Central memory CD8-positive, alpha-beta T cell (primary cell): ENCODE measurements at regions not wholly inside any gene's neighbourhood (a gene's known extent, or its start where the extent isn't known, plus 50 kb on each side); places are given as distances from the start of the nearest gene placed in this dataset.

Experiments used
- ATAC-seq: fragments of 150-1000 bp; cut with Tn5 transposase; replicated peaks from 2 replicates; pipeline ENCODE4 v1.10.0; 2022; ENCODE audit warnings: mild to moderate bottlenecking, moderate FRiP score, moderate number of reproducible peaks; ENCODE audit not compliant: poor library complexity, severe bottlenecking; ENCODE audit errors: extremely low read depth
- DNase-seq, 2 donors: peaks; one replicate each; pipeline ENCODE4 v3.0.0; 2021; ENCODE audit warnings: low spot score in 2 of 2
- H3K27ac Mint-ChIP-seq: one replicate; pipeline ENCODE4 v1.8.0; 2022; ENCODE audit warnings: low read depth, mild to moderate bottlenecking, moderate library complexity, mixed read lengths
- H3K27me3 Mint-ChIP-seq: one replicate; pipeline ENCODE4 v1.8.0; 2022; ENCODE audit warnings: mixed read lengths
- H3K36me3 Mint-ChIP-seq: one replicate; pipeline ENCODE4 v1.8.0; 2022; ENCODE audit warnings: mild to moderate bottlenecking, moderate library complexity, mixed read lengths; ENCODE audit not compliant: insufficient read depth
- H3K4me1 Mint-ChIP-seq: one replicate; pipeline ENCODE4 v1.8.0; 2022; ENCODE audit warnings: mixed read lengths
- H3K4me3 Mint-ChIP-seq: one replicate; pipeline ENCODE4 v1.8.0; 2022; ENCODE audit warnings: mild to moderate bottlenecking, moderate library complexity, mixed read lengths
- H3K9me3 Mint-ChIP-seq: one replicate; pipeline ENCODE4 v1.8.0; 2022; ENCODE audit warnings: mixed read lengths

- Mint-ChIP-seq H3K36me3 (no peaks in the 10 kb centered on the region), H3K9me3 (peaks cover 6% of the 10 kb centered on the region), H3K4me1 (no peaks in the 10 kb centered on the region), H3K4me3 (no peak overlapping the region), H3K27me3 (no peaks in the 10 kb centered on the region), H3K27ac (no peak overlapping the region)
- ATAC-seq, result no peak
- DNase-seq, result no peak
These were observed 54.4 kb upstream of the IQCM start for GRCh38 chr4:149870008-149870407.

GRCh38 chr4:149881744-149882143 lies 66.1 kb upstream of the IQCM start:
- H3K4me1 Mint-ChIP-seq, result no peaks in the 10 kb centered on the region
- H3K36me3 Mint-ChIP-seq, result no peaks in the 10 kb centered on the region
- ATAC-seq, result no peak
- peaks cover 21% of the 10 kb centered on the region for H3K9me3 Mint-ChIP-seq
- H3K4me3 Mint-ChIP-seq, result no peak overlapping the region
- no peak overlapping the region for H3K27ac Mint-ChIP-seq
- DNase-seq, result no peak
- H3K27me3 Mint-ChIP-seq, result no peaks in the 10 kb centered on the region

- H3K4me3 Mint-ChIP-seq, result no peak overlapping the region
- ATAC-seq, result no peak
- no peaks in the 10 kb centered on the region for H3K27me3 Mint-ChIP-seq
- H3K27ac Mint-ChIP-seq, result no peak overlapping the region
- no peak for DNase-seq
- no peaks in the 10 kb centered on the region for H3K36me3 Mint-ChIP-seq
- no peaks in the 10 kb centered on the region for H3K4me1 Mint-ChIP-seq
- H3K9me3 Mint-ChIP-seq, result peaks cover 21% of the 10 kb centered on the region
These were observed 66.6 kb upstream of the IQCM start for GRCh38 chr4:149882251-149882650.

- DNase-seq (no peak), ATAC-seq (no peak)
- no peaks in the 10 kb centered on the region for H3K4me1 Mint-ChIP-seq
- H3K27me3 Mint-ChIP-seq, result no peaks in the 10 kb centered on the region
- H3K9me3 Mint-ChIP-seq, result peaks cover 21% of the 10 kb centered on the region
- H3K4me3 Mint-ChIP-seq, result no peak overlapping the region
- H3K36me3 Mint-ChIP-seq, result no peaks in the 10 kb centered on the region
- no peak overlapping the region for H3K27ac Mint-ChIP-seq
These were observed 68.4 kb upstream of the IQCM start for GRCh38 chr4:149884046-149884445.

GRCh38 chr4:149884529-149885181 lies 69.0 kb upstream of the IQCM start:
- Mint-ChIP-seq H3K27ac (no peak overlapping the region), H3K4me3 (no peak overlapping the region), H3K36me3 (no peaks in the 10 kb centered on the region), H3K4me1 (no peaks in the 10 kb centered on the region), H3K9me3 (peaks cover 18% of the 10 kb centered on the region), H3K27me3 (no peaks in the 10 kb centered on the region)
- DNase-seq, result no peak
- no peak for ATAC-seq

- Mint-ChIP-seq H3K36me3 (no peaks in the 10 kb centered on the region), H3K4me3 (no peak overlapping the region), H3K27me3 (no peaks in the 10 kb centered on the region), H3K9me3 (peaks cover 8% of the 10 kb centered on the region), H3K4me1 (no peaks in the 10 kb centered on the region), H3K27ac (no peak overlapping the region)
- ATAC-seq (no peak), DNase-seq (no peak)
These were observed 70.3 kb upstream of the IQCM start for GRCh38 chr4:149885896-149886295.

GRCh38 chr4:149886786-149887490 lies 71.3 kb upstream of the IQCM start:
- Mint-ChIP-seq H3K4me3 (no peak overlapping the region), H3K4me1 (no peaks in the 10 kb centered on the region), H3K36me3 (no peaks in the 10 kb centered on the region), H3K9me3 (peaks cover 8% of the 10 kb centered on the region), H3K27me3 (no peaks in the 10 kb centered on the region), H3K27ac (no peak overlapping the region)
- ATAC-seq, result no peak
- DNase-seq, result no peak

- ATAC-seq, result no peak
- Mint-ChIP-seq H3K27ac (no peak overlapping the region), H3K9me3 (no peaks in the 10 kb centered on the region), H3K27me3 (no peaks in the 10 kb centered on the region), H3K4me1 (no peaks in the 10 kb centered on the region), H3K36me3 (no peaks in the 10 kb centered on the region), H3K4me3 (no peak overlapping the region)
- no peak for DNase-seq
These were observed 74.3 kb upstream of the IQCM start for GRCh38 chr4:149889991-149890390.

- Mint-ChIP-seq H3K27ac (no peak overlapping the region), H3K9me3 (no peaks in the 10 kb centered on the region), H3K4me3 (no peak overlapping the region), H3K27me3 (no peaks in the 10 kb centered on the region), H3K4me1 (no peaks in the 10 kb centered on the region), H3K36me3 (no peaks in the 10 kb centered on the region)
- ATAC-seq (no peak), DNase-seq (no peak)
These were observed 74.9 kb upstream of the IQCM start for GRCh38 chr4:149890531-149890930.

GRCh38 chr4:149891426-149891825 lies 75.8 kb upstream of the IQCM start:
- no peak overlapping the region for H3K27ac Mint-ChIP-seq
- ATAC-seq, result no peak
- H3K27me3 Mint-ChIP-seq, result no peaks in the 10 kb centered on the region
- H3K4me1 Mint-ChIP-seq, result no peaks in the 10 kb centered on the region
- no peak overlapping the region for H3K4me3 Mint-ChIP-seq
- no peaks in the 10 kb centered on the region for H3K9me3 Mint-ChIP-seq
- no peaks in the 10 kb centered on the region for H3K36me3 Mint-ChIP-seq
- DNase-seq, result no peak

GRCh38 chr4:149896432-149896831 lies 80.8 kb upstream of the IQCM start:
- Mint-ChIP-seq H3K4me1 (no peaks in the 10 kb centered on the region), H3K27me3 (no peaks in the 10 kb centered on the region), H3K36me3 (no peaks in the 10 kb centered on the region), H3K27ac (no peak overlapping the region), H3K9me3 (no peaks in the 10 kb centered on the region), H3K4me3 (no peak overlapping the region)
- ATAC-seq (no peak), DNase-seq (no peak)

GRCh38 chr4:149897783-149898182 lies 82.1 kb upstream of the IQCM start:
- H3K27me3 Mint-ChIP-seq, result peaks cover 2% of the 10 kb centered on the region

GRCh38 chr4:149901128-149901527 lies 85.5 kb upstream of the IQCM start:
- H3K4me1 Mint-ChIP-seq, result no peaks in the 10 kb centered on the region
- no peak overlapping the region for H3K27ac Mint-ChIP-seq
- H3K4me3 Mint-ChIP-seq, result no peak overlapping the region
- no peaks in the 10 kb centered on the region for H3K9me3 Mint-ChIP-seq
- DNase-seq (no peak), ATAC-seq (no peak)
- H3K27me3 Mint-ChIP-seq, result peaks cover 16% of the 10 kb centered on the region
- peaks cover 3% of the 10 kb centered on the region for H3K36me3 Mint-ChIP-seq

More at GRCh38 chr4:149897783-149898182, 82.1 kb upstream of the IQCM start:
- Mint-ChIP-seq H3K9me3 (no peaks in the 10 kb centered on the region), H3K27ac (no peak overlapping the region), H3K4me3 (no peak overlapping the region), H3K4me1 (no peaks in the 10 kb centered on the region), H3K36me3 (peaks cover under 1% of the 10 kb centered on the region)
- ATAC-seq (no peak), DNase-seq (no peak)
